Small intestine (tissue), 7 donors: ENCODE measurements at regions not wholly inside any gene's neighbourhood (a gene's known extent, or its start where the extent isn't known, plus 50 kb on each side); places are given as distances from the start of the nearest gene placed in this dataset.

Experiments used
- DNase-seq, 2 donors: peaks; one replicate each; pipeline versions ENCODE4 v3.0.0 to v3.0.0-alpha.2; 2013
- FAIRE-seq: peaks from 2 replicates; lab custom pipeline; 2012; peaks lifted over from hg19 to GRCh38; lab: Jason Lieb, UNC
- H3K27ac ChIP-seq, 3 donors: one replicate each; pipeline ENCODE4 v1.5.1; 2013; ENCODE audit warnings: low read length in 2 of 3, mild to moderate bottlenecking in 2 of 3, control low read depth in 1 of 3, inconsistent platforms in 1 of 3, low read depth in 1 of 3, moderate library complexity in 1 of 3
- H3K27me3 ChIP-seq, 3 donors: one replicate each; pipeline ENCODE4 v1.6.1; 2013; ENCODE audit warnings: low read length in 3 of 3, inconsistent platforms in 1 of 3; ENCODE audit not compliant: control insufficient read depth in 3 of 3, insufficient read depth in 3 of 3
- H3K36me3 ChIP-seq, 3 donors: one replicate each; pipeline ENCODE4 v1.6.1; 2013; ENCODE audit warnings: low read length in 3 of 3, inconsistent platforms in 1 of 3, low read depth in 1 of 3, mild to moderate bottlenecking in 1 of 3, moderate library complexity in 1 of 3; ENCODE audit not compliant: control insufficient read depth in 3 of 3, insufficient read depth in 2 of 3
- H3K4me1 ChIP-seq, 3 donors: one replicate each; pipeline ENCODE4 v1.6.1; 2013; ENCODE audit warnings: low read length in 2 of 3, inconsistent platforms in 1 of 3, low read depth in 1 of 3, mild to moderate bottlenecking in 1 of 3, moderate library complexity in 1 of 3; ENCODE audit not compliant: control insufficient read depth in 3 of 3, insufficient read depth in 2 of 3
- H3K4me3 ChIP-seq, 3 donors: one replicate each; pipeline ENCODE4 v1.5.1; 2013; ENCODE audit warnings: low read length in 3 of 3, control low read depth in 1 of 3, inconsistent platforms in 1 of 3, low read depth in 1 of 3, mild to moderate bottlenecking in 1 of 3, moderate library complexity in 1 of 3
- H3K9me3 ChIP-seq, 2 donors: one replicate each; pipeline ENCODE4 v1.6.1; 2013; ENCODE audit warnings: low read depth in 1 of 2, low read length in 1 of 2; ENCODE audit not compliant: control insufficient read depth in 2 of 2, insufficient read depth in 1 of 2
- WGBS, 3 donors: extraction: QIAGEN DNeasy Blood & Tissue Kit; methylation state at CpG; one replicate each; pipeline ENCODE4 v1.1.7; 2013; 5-methylcytosine and 5-hydroxymethylcytosine counted together
- donor health status: healthy with polysubstance abuse.
- donor health status: control.
- donor health status: control.
- donor health status: Bipolar disorder and iron deficiency.
- donor health status: healthy.

DNA sequence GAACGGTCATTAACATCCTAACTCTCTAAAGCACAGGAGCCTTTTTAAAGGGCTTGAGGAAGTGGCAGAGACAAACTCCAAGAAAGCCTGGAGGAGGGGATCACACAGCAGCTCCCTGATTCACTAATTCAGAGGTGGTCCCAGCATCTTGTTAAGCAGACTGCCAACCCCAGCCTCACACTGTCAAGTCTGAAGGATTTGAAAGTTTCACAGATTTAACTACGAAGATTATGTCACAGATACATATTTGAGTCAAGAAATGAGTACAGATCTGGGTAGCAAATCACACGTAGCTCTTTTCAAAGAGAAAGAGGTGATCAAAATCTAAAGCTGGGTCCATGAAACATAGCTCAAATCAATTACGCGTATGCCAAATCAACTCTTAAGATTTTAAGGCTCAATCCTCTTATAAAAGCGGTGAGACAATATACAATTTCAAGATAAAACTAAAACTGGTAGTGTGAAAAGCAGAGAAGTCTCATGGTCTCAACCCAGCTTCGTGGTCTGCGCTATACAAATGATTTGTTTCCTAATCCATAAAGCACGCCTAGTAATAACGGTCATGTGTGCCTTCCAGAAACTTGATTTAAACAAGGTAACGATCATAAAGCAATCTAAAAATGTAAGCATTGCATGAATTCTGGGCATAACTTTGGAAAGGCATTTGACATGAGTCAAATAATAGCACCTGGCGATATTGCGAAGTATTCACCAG is 229.9 kb upstream of the MKLN1 start:
- H3K4me3 ChIP-seq: no peak overlapping the region
- 76 to 85% (median 81%) methylated on average over 13 of the region's 13 CpGs for WGBS, 3 donors
- H3K36me3 ChIP-seq: peaks cover 0 to 2% (median 0%) of the 10 kb centered on the region in 3 donors
- H3K27me3 ChIP-seq: no peaks in the 10 kb centered on the region
- H3K9me3 ChIP-seq: no peaks in the 10 kb centered on the region
- no peak overlapping the region for H3K27ac ChIP-seq
- DNase-seq (no peak), FAIRE-seq (no peak)
- peaks cover 0 to 10% (median 0%) of the 10 kb centered on the region in 3 donors for H3K4me1 ChIP-seq

DNA sequence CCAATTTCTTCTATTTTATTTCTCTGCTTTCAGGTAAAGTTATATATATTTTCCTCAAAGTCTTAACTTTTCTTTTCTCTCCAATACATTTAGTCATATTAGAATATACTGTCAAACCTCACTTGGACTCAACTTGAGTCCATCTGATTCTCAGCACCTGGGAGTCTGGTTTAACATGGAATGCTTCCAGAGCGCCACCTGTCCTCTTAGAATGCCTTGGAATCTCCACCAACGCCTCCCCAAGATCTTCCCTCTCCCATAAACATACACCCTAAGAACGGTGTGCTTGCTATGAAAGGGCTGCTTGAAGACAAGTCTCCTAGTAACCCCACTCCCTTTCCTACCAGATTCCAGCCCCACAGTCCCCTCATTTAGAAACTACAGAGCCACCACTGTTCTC is 229.1 kb upstream of the MKLN1 start:
- H3K4me1 ChIP-seq: peaks cover 0 to 10% (median 0%) of the 10 kb centered on the region in 3 donors
- H3K4me3 ChIP-seq: no peak overlapping the region
- DNase-seq: no peak
- no peaks in the 10 kb centered on the region for H3K9me3 ChIP-seq
- no peak for FAIRE-seq
- whole genome bisulfite sequencing, 3 donors: 75 to 86% (median 81%) methylated on average over 3 of the region's 3 CpGs
- H3K36me3 ChIP-seq: no peaks in the 10 kb centered on the region
- H3K27ac ChIP-seq: no peak overlapping the region
- peaks cover 0 to 3% (median 0%) of the 10 kb centered on the region in 3 donors for H3K27me3 ChIP-seq

DNA sequence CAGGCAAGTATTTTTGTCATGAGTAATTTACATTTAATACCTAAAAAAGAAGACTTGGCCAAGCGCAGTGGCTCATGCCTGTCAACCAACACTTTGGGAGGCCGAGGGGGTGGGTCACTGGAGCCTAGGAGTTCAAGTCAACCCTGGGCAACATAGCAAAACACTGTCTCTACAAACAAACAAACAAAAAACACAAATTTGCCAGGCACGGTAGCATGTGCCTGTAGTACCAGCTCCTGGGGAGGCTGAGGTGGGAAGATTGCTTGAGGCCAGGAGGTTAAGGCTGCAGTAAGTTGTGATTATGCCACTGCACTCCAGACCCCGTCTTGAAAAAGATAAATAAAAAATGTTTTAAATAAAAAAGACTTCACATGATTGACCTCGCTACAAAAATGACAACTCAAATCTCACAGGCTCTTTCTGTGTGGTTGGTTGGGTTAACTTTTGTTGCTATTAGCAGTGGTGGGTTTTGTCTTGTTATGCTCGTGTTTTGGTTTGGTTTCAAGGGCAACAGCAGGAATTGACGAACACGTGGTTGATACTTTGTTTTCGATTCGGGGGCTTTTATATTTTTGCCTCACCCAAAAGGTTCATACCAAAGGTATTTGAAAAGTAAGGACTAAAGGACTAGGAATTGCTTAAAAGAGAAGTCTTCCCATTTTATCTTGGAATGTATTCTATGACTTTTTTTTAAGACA is 227.2 kb upstream of the MKLN1 start:
- peaks cover 0 to 10% (median 0%) of the 10 kb centered on the region in 3 donors for H3K4me1 ChIP-seq
- no peaks in the 10 kb centered on the region for H3K9me3 ChIP-seq
- H3K4me3 ChIP-seq: no peak overlapping the region
- DNase-seq: no peak
- H3K27me3 ChIP-seq: peaks cover 0 to 14% (median 0%) of the 10 kb centered on the region in 3 donors
- H3K36me3 ChIP-seq: no peaks in the 10 kb centered on the region
- no peak for FAIRE-seq
- H3K27ac ChIP-seq: peak overlapping the region in 2 of 3 donors; percentile 41 to 48
- WGBS, 3 donors: 60 to 82% (median 69%) methylated on average over 10 of the region's 10 CpGs

DNA sequence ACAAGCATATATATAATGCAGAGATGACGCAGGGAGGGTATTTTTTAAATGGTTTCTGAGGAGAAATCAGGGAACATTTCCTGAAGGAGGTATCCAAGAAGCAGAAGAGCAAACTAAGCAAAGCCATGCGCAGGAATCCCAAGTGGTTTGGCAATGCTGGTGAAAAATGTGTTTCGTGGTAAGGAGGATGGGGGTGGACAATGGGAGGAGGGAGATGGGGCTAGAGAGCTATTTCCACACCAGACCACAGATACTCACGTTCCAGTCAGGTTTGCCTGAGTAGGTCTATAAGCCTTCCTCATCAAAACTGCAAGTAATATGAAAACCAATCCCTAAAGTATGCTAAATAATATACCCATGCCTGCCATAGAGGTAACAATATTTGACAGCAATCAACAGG is 223.7 kb upstream of the MKLN1 start:
- Histone ChIP-seq H3K4me3 (no peak overlapping the region), H3K36me3 (no peaks in the 10 kb centered on the region), H3K4me1 (peaks cover 0 to 5% (median 0%) of the 10 kb centered on the region in 3 donors), H3K27ac (no peak overlapping the region), H3K9me3 (no peaks in the 10 kb centered on the region), H3K27me3 (peaks cover 0 to 34% (median 0%) of the 10 kb centered on the region in 3 donors)
- DNase-seq (no peak), FAIRE-seq (no peak)
- WGBS, 3 donors: 61 to 76% (median 71%) methylated on average over 4 of the region's 4 CpGs

DNA sequence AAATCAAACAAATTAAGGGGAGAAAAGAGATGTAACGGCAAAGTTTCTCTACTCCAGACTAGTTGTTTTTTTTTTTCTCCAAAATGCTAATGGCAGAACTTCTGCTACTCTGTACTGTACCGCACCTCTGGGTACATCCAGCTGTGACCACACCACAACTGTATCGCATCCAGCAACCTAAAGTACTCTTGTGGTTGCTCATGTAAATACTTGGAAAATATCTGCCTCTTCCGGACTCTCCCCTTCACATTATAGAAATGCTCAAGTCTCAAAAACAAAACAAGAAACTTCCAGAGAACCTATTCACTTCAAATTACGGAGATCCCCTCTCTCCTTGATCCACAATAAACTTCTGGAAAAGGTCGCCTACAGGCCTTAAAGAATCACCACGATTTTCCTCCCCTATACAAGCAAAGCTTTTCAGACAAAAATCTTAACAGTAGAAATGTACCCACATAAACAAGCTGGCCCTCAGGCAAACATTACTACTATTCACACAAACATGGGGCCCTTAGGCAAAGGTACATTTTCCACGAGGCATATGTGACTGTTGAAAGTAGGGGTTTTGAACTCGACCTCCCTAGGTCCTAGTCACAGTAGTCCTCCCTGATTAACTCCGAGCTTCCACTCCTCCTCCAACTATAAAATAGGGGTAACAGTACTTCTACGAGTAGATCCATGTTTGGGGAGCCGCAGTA is 222.9 kb upstream of the MKLN1 start:
- H3K4me3 ChIP-seq: peak overlapping the region in 1 of 3 donors; percentile 67
- WGBS, 3 donors: 69 to 73% (median 73%) methylated on average over 12 of the region's 12 CpGs

DNA sequence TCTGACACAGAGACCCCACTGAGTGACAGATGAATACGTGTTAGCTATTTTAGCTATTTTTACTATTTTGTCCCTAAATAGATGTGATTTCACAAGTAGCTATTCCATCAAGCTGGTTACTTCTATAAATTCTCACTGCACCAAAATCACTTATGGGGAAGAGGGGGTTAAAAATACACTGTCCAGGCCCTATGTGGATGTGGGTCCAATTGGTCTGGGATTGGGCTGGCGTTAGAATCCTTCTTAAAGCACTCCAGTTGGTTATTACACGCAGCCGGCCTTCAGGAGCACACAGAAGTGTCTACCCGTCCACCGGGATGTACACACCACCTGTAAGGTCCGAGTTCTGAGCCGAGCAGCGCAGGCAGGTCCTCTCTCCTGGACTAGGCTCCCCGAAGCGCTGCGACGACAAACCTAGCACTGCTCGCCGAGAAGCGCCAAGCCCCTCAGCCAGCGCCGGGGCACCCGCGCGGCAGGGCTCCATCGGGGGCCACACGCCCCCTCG is 222.3 kb upstream of the MKLN1 start:
- Histone ChIP-seq H3K27ac (peak overlapping the region in 2 of 3 donors; percentile 22 to 83), H3K36me3 (no peaks in the 10 kb centered on the region), H3K4me3 (peak overlapping the region; percentile 50 to 67 (median 52)), H3K4me1 (peaks cover 0 to 7% (median 7%) of the 10 kb centered on the region in 3 donors), H3K9me3 (no peaks in the 10 kb centered on the region), H3K27me3 (peaks cover 0 to 48% (median 0%) of the 10 kb centered on the region in 3 donors)
- WGBS, 3 donors: 4 to 5% (median 5%) methylated on average over 21 to 24 of the region's 24 CpGs
- FAIRE-seq: no peak
- peak in 1 of 2 donors; percentile 13 for DNase-seq

More for the DNA sequence above, 222.9 kb upstream of the MKLN1 start:
- H3K27me3 ChIP-seq: peaks cover 0 to 42% (median 0%) of the 10 kb centered on the region in 3 donors
- H3K9me3 ChIP-seq: no peaks in the 10 kb centered on the region
- FAIRE-seq: no peak
- DNase-seq: no peak
- peak overlapping the region in 1 of 3 donors; percentile 83 for H3K27ac ChIP-seq
- peaks cover 0 to 7% (median 3%) of the 10 kb centered on the region in 3 donors for H3K4me1 ChIP-seq
- no peaks in the 10 kb centered on the region for H3K36me3 ChIP-seq

DNA sequence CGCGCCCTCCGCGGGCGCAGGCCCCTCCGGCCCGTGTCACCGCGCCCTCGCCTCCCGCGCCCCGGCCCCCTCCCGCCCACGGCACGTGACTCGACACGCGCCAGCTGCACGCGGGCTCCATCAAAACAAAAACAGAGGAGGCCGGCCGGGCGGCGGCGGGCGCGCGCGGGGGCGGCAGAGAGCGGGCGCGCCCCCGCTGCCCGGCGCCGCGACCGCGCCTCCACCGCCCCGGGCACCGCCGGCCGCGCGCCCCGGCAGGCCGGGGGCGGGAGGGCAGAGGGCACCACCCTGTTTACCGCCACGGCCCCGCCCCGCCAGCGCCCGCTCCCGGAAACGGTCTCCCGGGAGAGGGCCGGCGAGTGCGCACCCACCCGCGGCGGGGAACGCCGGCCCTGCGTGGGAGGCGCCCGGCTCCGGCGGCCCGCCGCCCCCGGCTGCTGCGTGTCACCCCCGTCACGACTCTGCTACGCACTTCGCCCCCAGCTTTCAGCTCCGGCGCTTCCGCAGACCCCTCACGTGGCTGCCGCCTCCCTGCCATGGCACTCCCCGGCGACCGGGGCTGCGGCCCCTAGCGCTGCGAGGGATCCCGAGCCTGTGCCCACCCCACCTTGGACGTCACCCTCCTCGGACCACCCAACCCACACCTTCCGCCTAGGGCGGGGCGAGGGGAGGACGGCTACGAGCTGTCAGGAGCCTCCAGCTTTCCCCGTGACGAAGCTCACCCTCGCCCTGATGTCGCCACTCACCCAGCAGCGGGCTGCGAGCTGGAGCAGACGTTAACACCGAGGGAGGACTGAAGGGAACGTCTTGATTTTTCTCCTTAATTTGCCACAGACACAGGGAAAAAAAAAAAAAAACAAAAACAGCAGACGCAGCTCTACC is 221.6 kb upstream of the MKLN1 start:
- Histone ChIP-seq H3K36me3 (no peaks in the 10 kb centered on the region), H3K4me1 (peaks cover 0 to 10% (median 2%) of the 10 kb centered on the region in 3 donors), H3K4me3 (peak overlapping the region; percentile 67 to 99 (median 83)), H3K27ac (peak overlapping the region; percentile 21 to 100 (median 84)), H3K9me3 (no peaks in the 10 kb centered on the region), H3K27me3 (peaks cover 0 to 55% (median 0%) of the 10 kb centered on the region in 3 donors)
- FAIRE-seq (no peak), DNase-seq (peak; percentile 77 to 91)
- WGBS, 3 donors: 0 to 1% (median 0%) methylated on average over 42 to 110 of the region's 110 CpGs
